Lung (tissue), 11 donors: ENCODE measurements at regions not wholly inside any gene's neighbourhood (a gene's known extent, or its start where the extent isn't known, plus 50 kb on each side); places are given as distances from the start of the nearest gene placed in this dataset.
"Not testable (repeated sequence)": the region's sequence is repeated elsewhere in the genome, so short reads cannot be mapped to it uniquely, and the experiment has no call there.

Source experiments
- ATAC-seq: fragments of 200-7000 bp; cut with Tn5 transposase; one replicate; pipeline ENCODE4 v1.9.1; 2020; ENCODE audit warnings: moderate number of reproducible peaks; ENCODE audit not compliant: insufficient read depth, low FRiP score
- DNase-seq, 3 donors: peaks; one replicate each; pipeline ENCODE4 v3.0.0-alpha.2; 2013 to 2017
- H3K27ac ChIP-seq, 2 donors: one replicate each; pipeline ENCODE4 v1.5.1; 2013; ENCODE audit warnings: mild to moderate bottlenecking in 2 of 2, moderate library complexity in 2 of 2, control low read depth in 1 of 2, inconsistent platforms in 1 of 2, low read depth in 1 of 2, low read length in 1 of 2
- H3K27me3 ChIP-seq, 3 donors: one replicate each; pipeline ENCODE4 v1.5.1; 2013; ENCODE audit warnings: low read length in 2 of 3; ENCODE audit not compliant: control insufficient read depth in 3 of 3, insufficient read depth in 3 of 3
- H3K36me3 ChIP-seq, 4 donors: one replicate each; pipeline ENCODE4 v1.5.1; 2013; ENCODE audit warnings: low read length in 4 of 4, mild to moderate bottlenecking in 1 of 4, moderate library complexity in 1 of 4; ENCODE audit not compliant: control insufficient read depth in 4 of 4, insufficient read depth in 4 of 4
- H3K4me1 ChIP-seq, 5 donors: one replicate each; pipeline ENCODE4 v1.5.1; 2013; ENCODE audit warnings: low read length in 5 of 5, mild to moderate bottlenecking in 2 of 5, moderate library complexity in 1 of 5; ENCODE audit not compliant: control insufficient read depth in 5 of 5, insufficient read depth in 5 of 5
- H3K4me3 ChIP-seq: one replicate; pipeline ENCODE4 v1.5.1; 2013; ENCODE audit warnings: mild to moderate bottlenecking, control low read depth, moderate library complexity
- H3K9ac ChIP-seq, 2 donors: one replicate each; pipeline ENCODE4 v1.5.1; 2013; ENCODE audit warnings: low read length in 2 of 2, control low read depth in 1 of 2; ENCODE audit not compliant: insufficient read depth in 1 of 2
- H3K9me3 ChIP-seq, 4 donors: one replicate each; pipeline ENCODE4 v1.5.1; 2013; ENCODE audit warnings: low read length in 3 of 4, mild to moderate bottlenecking in 1 of 4, moderate library complexity in 1 of 4; ENCODE audit not compliant: control insufficient read depth in 4 of 4, insufficient read depth in 3 of 4
- CTCF ChIP-seq: IDR thresholded peaks from 2 replicates; pipeline ENCODE4 v1.5.1; 2012; ENCODE audit warnings: mild to moderate bottlenecking; ENCODE audit errors: control extremely low read depth, extremely low read depth
- WGBS, 2 donors: extraction: QIAGEN DNeasy Blood & Tissue Kit; methylation state at CpG; one replicate each; pipeline ENCODE4 v1.1.7; 2013; 5-methylcytosine and 5-hydroxymethylcytosine counted together
- donor health status: control.
- donor health status: control.
- donor health status: Bipolar disorder and iron deficiency.
- donor health status: healthy.
- donor health status: DM: yes; HTN: yes; CAD: no.

GRCh38 chr3:82628385-82629014 is 867.1 kb upstream of the GBE1 start:
- H3K9ac ChIP-seq, result no peak overlapping the region
- WGBS, 2 donors, result 75 to 76% methylated on average over 4 of the region's 4 CpGs
- TF ChIP-seq CTCF, result no peak
- no peaks in the 10 kb centered on the region for H3K27me3 ChIP-seq
- peak in 2 of 3 donors; percentile 3 to 10 for DNase-seq
- H3K36me3 ChIP-seq, result no peaks in the 10 kb centered on the region
- no peaks in the 10 kb centered on the region for H3K9me3 ChIP-seq
- ATAC-seq, result no peak
- H3K4me3 ChIP-seq, result no peak overlapping the region
- no peak overlapping the region for H3K27ac ChIP-seq
- no peaks in the 10 kb centered on the region for H3K4me1 ChIP-seq

GRCh38 chr3:82627733-82628132 is 866.3 kb upstream of the GBE1 start:
- H3K4me3 ChIP-seq, result no peak overlapping the region
- ATAC-seq (no peak), DNase-seq (no peak)
- H3K9me3 ChIP-seq, result no peaks in the 10 kb centered on the region
- no peak for TF ChIP-seq CTCF
- H3K36me3 ChIP-seq, result no peaks in the 10 kb centered on the region
- no peak overlapping the region for H3K27ac ChIP-seq
- H3K27me3 ChIP-seq, result no peaks in the 10 kb centered on the region
- 87 to 92% methylated on average over 5 of the region's 5 CpGs for whole genome bisulfite sequencing, 2 donors
- no peaks in the 10 kb centered on the region for H3K4me1 ChIP-seq
- H3K9ac ChIP-seq, result no peak overlapping the region

- H3K27me3 ChIP-seq, H3K4me3 ChIP-seq, H3K4me1 ChIP-seq, H3K36me3 ChIP-seq, H3K9ac ChIP-seq, ATAC-seq, H3K27ac ChIP-seq, H3K9me3 ChIP-seq, DNase-seq: not testable (repeated sequence)
- 86 to 92% methylated on average over 3 of the region's 3 CpGs for WGBS, 2 donors
Measured at GRCh38 chr3:82620744-82621143, 859.3 kb upstream of the GBE1 start.

- TF ChIP-seq CTCF, result no peak
- H3K9me3 ChIP-seq, result peaks cover 0 to 4% (median 2%) of the 10 kb centered on the region in 4 donors
- DNase-seq (no peak), ATAC-seq (no peak)
- no peaks in the 10 kb centered on the region for H3K36me3 ChIP-seq
- H3K27ac ChIP-seq, result no peak overlapping the region
- H3K9ac ChIP-seq, result no peak overlapping the region
- H3K27me3 ChIP-seq, result no peaks in the 10 kb centered on the region
- no peak overlapping the region for H3K4me3 ChIP-seq
- H3K4me1 ChIP-seq, result no peaks in the 10 kb centered on the region
Measured at GRCh38 chr3:82618594-82618993, 857.1 kb upstream of the GBE1 start.
